Activated CD8-positive, alpha-beta memory T cell treated with anti-CD3 and anti-CD28 coated beads for 48 hours (primary cell): ENCODE measurements at regions not wholly inside any gene's neighbourhood (a gene's known extent, or its start where the extent isn't known, plus 50 kb on each side); places are given as distances from the start of the nearest gene placed in this dataset.
"Not testable (repeated sequence)": the region's sequence is repeated elsewhere in the genome, so short reads cannot be mapped to it uniquely, and the experiment has no call there.

Source experiments
- DNase-seq, 3 experiments: peaks; one replicate each; pipeline ENCODE4 v3.0.0-alpha.2; 2020; ENCODE audit warnings: low read depth in 2 of 3, low spot score in 2 of 3

- DNase-seq, result not testable (repeated sequence)
Measured at GRCh38 chr2:87262184-87262702, 240.6 kb upstream of the PLGLB1 start.

DNA sequence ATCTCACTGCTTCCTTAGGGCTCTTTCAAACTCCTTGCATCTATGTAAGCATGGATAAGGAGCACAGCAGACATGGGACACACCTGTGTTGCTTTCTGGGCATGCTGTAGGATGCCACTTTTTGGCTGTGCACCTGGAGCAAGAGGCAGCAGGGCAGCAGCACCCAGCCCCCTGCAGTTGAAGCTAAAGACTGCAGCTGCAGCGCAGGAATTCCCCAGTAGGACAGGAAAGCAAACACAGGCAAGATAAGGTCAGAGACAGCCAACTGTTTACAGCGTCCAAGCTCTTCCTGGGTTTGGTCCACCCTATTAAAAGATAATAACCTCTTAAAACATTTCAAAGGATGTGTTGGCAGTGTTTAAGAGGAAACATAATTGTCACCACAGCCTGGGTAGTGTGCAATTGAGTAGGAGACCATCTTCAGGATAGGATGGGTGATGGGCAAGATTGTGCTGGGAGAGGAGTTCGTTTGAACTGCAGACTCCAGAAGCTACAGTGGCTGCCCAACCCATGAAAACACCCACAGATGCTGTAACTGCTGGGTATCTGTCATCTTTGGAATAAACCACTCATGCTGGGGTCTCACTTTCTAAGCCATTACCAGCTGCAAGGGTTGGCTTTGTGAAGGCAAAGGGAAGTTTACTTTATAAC is 242.3 kb upstream of the PLGLB1 start:
- not testable (repeated sequence) for DNase-seq

DNA sequence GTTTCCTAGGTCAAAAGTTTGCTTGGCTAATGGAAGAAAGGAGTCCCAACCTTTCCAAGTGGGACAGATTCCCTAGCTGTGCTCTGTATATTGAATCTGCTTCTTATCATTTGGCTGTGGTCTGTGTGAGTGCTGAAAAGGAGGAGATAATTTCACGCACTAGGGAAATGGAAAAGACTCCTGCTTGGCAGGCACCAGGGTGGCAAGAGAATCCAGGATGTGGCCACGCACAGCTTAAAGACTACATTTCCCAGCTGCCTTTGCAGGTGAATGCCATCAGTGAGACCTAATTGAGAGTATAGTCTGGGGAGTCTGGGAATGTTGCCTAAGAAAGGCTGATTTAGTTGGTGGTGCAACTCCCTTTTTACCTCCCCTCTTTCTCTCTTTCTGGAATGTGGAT is 253.5 kb upstream of the PLGLB1 start:
- DNase-seq, result not testable (repeated sequence)

GRCh38 chr2:87275974-87276629 is 254.5 kb upstream of the PLGLB1 start:
- DNase-seq, result not testable (repeated sequence)

DNA sequence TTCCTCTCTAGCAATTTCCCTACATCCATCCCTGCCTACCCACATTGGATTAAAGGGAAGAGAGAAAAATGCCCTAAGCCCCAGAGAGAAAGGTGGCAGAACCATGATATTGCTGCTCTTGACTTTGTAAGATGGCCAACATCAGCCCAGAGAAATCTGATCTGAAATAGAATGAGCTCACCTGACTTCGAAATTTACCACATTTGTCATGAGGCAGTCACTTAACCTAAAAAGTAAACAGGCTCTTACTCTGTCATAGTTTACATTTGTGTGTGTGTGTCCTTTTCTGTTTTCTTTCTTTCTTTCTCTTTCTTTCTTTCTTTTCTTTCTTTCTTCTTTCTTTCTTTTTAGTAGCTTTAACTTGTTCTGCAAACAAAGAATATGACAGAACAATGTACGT is 255.0 kb upstream of the PLGLB1 start:
- DNase-seq, result not testable (repeated sequence)

DNA sequence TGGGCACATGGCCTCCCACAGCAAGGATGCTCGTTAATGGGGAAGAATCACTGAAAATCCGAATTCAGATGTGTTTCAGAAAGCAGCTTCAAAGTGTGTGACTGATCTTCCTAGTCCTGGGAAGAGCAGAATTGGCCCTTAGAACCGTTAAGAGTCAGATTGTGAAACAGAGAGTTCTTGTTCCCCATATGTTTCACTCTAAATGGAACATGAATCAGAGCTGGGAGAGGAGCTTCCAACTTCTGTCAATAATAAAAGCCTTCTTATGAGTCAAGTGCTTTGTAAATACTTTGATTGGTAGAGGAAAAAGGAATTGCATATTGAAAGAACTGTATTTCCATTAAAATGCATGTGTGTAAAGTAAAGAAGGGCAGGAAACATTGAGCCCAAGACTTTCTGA is 256.1 kb upstream of the PLGLB1 start:
- DNase-seq, result not testable (repeated sequence)

DNA sequence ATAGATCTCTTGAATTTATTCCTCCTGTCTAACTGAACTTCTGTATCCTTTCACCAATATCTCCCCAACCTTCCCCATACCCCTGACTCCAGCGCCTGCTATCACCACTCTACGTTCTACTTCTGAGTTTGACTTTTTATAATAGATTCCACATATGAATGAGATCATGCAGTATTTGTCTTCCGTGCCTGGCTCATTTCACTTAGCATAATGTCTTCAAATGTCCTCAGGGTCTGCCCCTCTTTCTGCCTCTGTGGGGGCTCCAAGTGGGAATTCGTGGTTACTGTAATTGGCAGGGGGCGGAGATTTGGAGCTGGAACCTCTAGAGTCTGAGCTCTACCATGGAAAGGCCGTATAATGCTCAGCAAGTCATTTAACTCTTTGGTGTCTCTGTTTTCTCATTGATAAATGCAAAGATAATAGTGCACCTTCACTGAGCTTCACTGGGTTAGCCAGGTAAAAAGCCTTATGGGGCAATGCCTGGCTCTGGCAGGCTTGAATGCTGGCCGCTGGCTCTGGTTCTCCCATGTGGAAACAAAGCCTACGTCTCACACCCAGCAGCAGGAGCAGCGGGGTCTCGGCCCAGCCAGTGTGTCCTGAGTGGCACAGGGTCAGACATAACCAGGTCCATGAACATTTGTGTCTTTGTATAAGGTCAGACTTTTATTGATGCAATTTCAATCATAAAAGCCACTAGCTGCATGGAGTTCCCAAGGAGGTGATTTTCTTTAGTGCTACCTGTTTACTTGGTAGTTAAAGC is 259.1 kb upstream of the PLGLB1 start:
- not testable (repeated sequence) for DNase-seq

- not testable (repeated sequence) for DNase-seq
Measured at GRCh38 chr2:87283735-87284470, 262.3 kb upstream of the PLGLB1 start.

DNA sequence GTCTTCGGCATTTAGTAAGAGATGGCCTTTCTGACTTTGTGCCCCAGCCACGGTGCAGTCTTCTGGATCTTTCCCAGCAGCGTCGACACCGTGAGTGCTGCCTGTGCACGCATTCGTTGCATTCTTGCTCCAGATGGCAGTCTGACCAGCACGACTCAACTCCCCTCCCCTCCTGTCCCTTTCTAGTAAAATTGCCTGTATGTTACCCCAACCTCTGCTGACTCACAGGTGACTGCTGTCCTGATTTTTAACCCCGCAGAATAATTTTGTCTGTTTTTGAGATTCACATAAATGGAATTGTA is 262.8 kb upstream of the PLGLB1 start:
- not testable (repeated sequence) for DNase-seq

- DNase-seq, result not testable (repeated sequence)
Measured at GRCh38 chr2:87285139-87285538, 263.5 kb upstream of the PLGLB1 start.

GRCh38 chr2:87290566-87291307 is 269.1 kb upstream of the PLGLB1 start:
- not testable (repeated sequence) for DNase-seq

DNA sequence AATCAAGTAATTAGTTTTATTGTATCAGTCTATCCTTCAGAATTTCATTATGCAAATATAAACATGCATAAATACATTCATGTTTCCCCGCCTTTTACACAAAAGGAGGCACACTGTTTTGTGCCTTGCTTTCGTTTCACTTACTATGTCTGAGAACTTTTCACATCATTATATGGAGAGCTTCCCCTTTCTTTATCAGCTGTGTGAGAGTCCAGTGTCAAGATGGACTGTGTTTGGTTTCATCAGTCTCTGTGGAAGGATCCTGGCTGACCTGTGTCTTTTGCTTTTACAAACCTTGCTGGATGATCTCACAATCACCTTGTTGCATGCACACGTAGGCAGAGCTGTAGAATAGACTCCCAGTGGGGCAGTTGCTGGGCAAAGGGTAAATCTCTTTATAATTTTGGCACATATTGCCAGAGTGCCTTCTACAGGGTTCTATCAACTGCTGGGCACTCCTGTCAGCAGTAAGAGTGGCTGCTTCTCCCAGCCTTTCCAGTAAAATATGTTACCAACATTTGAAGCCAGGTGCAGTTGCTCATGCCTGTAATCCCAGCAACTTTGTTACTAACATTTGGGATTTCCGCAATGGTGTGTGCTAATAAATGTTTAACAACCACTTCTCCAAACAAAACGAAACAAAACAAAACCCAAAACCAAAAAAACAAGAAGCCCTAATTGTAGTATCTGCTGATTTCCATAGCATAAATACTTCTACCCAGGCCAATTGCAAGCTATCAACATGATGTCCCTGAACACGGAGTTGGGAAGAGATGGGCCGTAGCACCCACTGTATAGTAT is 270.0 kb upstream of the PLGLB1 start:
- DNase-seq, result not testable (repeated sequence)

DNA sequence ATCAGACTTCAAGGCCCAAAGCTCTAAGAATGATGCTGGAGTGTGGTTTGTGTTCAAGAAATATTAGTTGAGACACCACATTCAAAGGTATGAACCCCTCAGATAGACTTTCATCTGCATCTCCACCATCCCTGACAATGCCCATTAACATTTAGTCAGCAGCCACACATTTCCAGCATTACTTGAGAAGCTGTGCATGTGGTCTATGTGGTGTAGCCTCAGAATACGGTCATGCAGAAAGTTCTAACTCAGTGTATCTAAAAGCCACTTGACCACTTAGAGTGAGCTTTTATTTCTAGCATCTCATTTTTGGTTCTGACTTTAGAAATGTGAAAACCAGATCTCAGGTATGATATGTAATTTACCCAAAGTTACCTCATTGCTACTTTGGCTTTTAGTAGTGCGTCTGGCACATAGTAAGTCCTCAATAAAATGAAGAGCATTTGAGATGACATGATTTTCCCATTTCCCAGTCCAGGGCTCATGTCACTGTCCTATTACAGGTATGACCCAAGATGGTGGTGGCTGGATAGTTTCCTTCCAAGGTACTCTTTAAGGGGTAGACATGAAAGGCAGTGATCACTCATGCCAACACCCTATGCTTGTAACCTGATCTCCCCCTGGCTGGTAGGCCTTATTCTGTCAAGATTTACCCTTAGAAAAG is 272.4 kb upstream of the PLGLB1 start:
- DNase-seq, result not testable (repeated sequence)

- DNase-seq, result not testable (repeated sequence)
Measured at GRCh38 chr2:87295135-87295534, 273.5 kb upstream of the PLGLB1 start.

DNA sequence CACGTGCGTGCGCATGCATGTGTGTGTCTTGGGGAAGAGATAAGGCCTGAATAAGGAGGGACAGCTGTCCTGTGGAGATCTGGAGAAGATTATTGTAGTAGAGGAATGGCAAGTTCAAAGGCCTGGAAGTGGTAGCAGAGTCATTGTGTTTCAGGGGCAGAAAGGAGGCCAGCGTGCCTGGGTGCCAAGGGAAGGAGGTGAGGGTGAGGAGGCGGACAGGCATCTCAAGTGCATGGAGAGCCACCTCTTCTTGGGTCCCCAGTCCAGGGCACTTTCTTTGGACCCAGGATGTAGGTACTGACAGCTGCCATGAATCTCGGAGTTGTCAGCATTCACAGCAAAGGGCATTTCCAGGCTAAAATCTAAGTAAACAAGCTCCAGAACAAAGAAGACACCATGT is 279.7 kb upstream of the PLGLB1 start:
- not testable (repeated sequence) for DNase-seq

- not testable (repeated sequence) for DNase-seq
Measured at GRCh38 chr2:87301871-87302270, 280.2 kb upstream of the PLGLB1 start.

DNA sequence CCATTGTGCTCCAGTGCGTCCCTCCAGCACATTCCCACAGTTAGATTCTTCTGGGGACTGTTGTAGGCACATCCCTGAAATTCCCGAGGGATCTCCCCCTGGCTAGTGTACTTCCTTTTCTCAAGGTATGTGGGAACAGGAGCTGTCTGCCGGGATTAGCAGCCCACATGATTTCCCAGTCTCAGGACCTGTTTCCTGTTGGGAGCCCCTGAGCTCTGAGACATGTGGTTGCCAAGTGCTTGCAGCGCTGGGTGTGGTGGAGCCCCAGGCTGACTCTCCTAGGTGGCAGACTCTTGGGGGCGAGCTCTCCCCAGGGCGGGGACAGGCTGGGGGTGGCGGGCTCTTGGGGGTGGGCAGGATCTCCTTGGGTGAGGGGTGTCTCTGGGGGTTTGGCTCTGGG is 287.0 kb upstream of the PLGLB1 start:
- DNase-seq, result not testable (repeated sequence)

DNA sequence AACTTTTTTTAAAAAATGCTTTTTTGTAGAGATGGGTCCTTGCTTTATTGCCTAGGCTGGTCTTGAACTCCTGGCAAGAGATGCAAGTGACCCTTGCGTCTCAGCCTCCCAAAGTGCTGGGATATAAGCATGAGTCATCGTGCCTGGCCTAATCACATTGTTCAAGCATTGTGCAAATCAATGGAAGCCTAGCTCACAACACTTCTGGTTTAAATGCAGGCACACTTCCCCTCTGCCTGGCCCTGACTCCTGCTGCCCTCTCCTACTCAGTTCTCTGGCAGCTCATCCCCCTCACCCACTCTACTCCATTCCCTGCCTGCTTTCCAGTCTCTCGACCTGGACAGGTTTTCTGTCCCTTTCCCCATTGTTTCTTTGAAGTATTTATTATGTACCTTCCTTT is 288.1 kb upstream of the PLGLB1 start:
- not testable (repeated sequence) for DNase-seq

DNA sequence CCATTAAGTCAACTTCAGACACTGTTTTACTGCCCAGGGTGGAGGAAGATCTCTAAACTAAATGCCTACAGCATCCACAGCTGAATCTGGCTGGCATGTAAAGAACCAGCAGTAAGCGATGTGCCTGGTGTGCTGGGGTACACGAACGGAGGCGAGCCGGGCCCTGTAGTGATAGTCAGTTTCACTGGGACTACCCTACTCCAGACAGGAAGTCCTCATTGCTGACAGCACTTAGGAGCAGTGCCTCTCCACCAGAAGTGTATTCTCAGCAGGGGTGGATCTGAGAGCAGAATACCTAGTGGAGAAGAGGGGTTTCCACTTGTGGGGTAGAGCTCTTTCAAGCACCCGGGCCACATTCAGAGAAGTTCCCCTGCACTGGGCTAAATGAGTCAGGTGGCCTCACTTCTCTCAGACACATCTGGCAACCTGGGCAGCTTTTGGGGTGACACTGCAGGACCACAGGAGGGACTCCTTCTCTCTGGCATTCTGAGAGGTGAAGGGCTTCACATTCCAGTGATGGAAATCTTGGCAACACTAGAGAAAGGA is 290.3 kb upstream of the PLGLB1 start:
- DNase-seq, result not testable (repeated sequence)
